ENCODE measurements at regions not wholly inside any gene's neighbourhood (a gene's known extent, or its start where the extent isn't known, plus 50 kb on each side); places are given as distances from the start of the nearest gene placed in this dataset.
"Not testable (repeated sequence)": the region's sequence is repeated elsewhere in the genome, so short reads cannot be mapped to it uniquely, and the experiment has no call there.

DNA sequence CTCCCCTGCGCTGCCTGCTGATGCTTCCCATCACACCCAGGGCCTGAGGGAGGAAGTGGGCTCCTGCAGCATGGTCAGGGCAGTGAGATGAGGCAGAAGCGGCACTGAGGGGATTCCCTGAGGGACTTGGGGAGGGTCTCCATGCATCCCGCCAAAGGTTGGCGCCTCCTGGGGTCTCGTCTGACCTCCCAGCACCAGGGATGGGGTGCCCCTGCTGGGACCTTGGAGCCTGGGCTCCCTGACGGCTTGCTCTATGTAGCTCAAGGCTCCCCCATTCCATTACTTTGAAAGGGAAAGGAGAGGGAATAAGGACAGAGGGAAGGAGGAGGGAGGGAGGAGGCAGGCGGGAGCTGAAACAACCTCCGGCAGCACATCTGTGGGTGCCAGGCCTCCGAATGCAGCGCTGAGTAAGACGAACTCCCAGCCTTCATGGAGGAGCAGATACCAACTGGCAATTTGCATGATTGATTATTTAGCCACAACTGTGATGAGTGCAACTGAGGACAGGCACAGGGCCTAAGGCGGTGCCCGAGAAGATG lies 259.3 kb downstream of the ERMARD start:
- peaks cover 16% of the 10 kb centered on the region; the same call in 1 of the 2 replicates for H3K27me3 ChIP-seq (ENCODE audit: insufficient read depth, low read length)
- no peaks in the 10 kb centered on the region for H3K36me3 ChIP-seq (ENCODE audit: insufficient read depth, low read depth, low read length)
- H3K4me1 ChIP-seq (ENCODE audit: insufficient read depth, low read length), result peaks cover 23% of the 10 kb centered on the region
- peaks cover 2% of the 10 kb centered on the region; the same call in 1 of the 2 replicates for H3K9me3 ChIP-seq (ENCODE audit: insufficient read depth, low read depth, low read length)
- H3K9ac ChIP-seq (ENCODE audit: low read depth, low read length), result no peak overlapping the region
- no peak overlapping the region for H3K4me3 ChIP-seq (ENCODE audit: low read length)
- no peak overlapping the region for H3K27ac ChIP-seq (ENCODE audit: low read length)

DNA sequence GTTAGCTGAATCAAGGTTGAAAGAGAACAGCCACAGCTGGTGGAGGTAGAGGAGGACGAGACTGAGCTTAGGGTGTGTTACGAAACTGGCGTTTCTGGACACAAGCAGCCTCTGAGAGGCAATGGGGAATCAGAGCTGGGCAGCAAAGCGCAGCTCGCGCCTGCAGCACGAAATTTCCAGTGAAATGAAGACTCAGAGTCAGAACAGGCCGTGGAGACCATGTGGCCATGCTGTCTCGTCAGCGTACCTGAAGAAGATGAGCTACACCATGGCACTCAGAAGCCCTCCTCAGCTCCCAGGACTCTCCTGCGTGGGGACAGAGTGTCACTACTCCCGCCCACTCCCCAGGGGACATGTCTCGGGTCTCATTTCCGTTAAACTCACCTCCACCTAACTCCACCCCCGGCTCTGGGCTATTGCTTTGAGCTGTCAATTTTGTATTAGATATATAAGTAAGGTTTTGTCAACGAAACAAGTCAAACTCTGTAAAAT lies 256.9 kb downstream of the ERMARD start:
- Histone ChIP-seq H3K27ac (ENCODE audit: low read length) (peak overlapping the region; percentile 32), H3K27me3 (ENCODE audit: insufficient read depth, low read length) (peaks cover 17% of the 10 kb centered on the region; the same call in 1 of the 2 replicates), H3K36me3 (ENCODE audit: insufficient read depth, low read depth, low read length) (no peaks in the 10 kb centered on the region), H3K9me3 (ENCODE audit: insufficient read depth, low read depth, low read length) (peaks cover 25% of the 10 kb centered on the region), H3K4me1 (ENCODE audit: insufficient read depth, low read length) (peaks cover 23% of the 10 kb centered on the region), H3K4me3 (ENCODE audit: low read length) (no peak overlapping the region), H3K9ac (ENCODE audit: low read depth, low read length) (peak overlapping the region; percentile 61; the same call in 1 of the 2 replicates)

DNA sequence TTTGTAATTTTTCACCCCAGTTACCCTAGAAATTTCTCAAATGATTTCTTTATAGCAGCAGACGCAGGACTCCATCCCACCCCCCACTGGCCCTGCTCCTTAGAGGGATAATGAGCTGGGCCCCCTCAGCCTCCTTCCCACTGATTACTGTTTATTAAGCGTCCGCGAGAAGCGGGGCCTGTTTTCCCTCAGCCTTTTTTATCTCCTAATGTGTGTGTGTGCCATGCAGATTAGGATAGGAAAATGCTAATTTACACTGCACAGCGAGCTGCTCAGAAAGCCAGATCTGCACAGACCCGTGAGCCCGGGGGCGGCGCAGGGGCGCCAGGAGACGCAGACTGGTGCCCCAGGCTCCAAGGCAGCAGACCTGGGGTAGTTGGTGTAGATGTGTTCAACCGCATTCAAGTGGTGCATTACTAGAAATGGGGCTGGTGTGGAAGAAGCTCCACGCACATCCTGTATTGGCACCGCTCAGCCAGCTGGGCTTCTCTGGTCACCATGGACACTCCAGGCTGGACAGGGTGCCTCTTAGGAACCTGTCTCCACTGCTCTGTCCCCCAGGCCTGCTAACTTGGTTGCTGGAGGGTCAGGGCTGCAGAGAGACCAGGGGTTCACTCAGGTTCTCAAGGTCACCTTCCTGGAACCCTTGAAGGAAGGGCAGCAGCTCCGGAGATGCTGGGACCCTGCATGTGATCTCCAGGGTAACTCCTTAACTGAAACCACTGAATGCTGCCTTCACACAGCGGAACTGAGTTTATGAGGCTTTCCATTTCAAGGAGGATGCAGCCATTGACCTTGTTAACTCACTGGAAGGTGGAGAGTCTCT lies 256.3 kb downstream of the ERMARD start:
- Histone ChIP-seq H3K27me3 (ENCODE audit: insufficient read depth, low read length) (peaks cover 17% of the 10 kb centered on the region; the same call in 1 of the 2 replicates), H3K9me3 (ENCODE audit: insufficient read depth, low read depth, low read length) (peaks cover 32% of the 10 kb centered on the region), H3K4me1 (ENCODE audit: insufficient read depth, low read length) (peaks cover 23% of the 10 kb centered on the region), H3K4me3 (ENCODE audit: low read length) (peak overlapping the region; percentile 53; the same call in 1 of the 2 replicates), H3K36me3 (ENCODE audit: insufficient read depth, low read depth, low read length) (no peaks in the 10 kb centered on the region), H3K27ac (ENCODE audit: low read length) (peak overlapping the region; percentile 60), H3K9ac (ENCODE audit: low read depth, low read length) (peak overlapping the region; percentile 61; the same call in 1 of the 2 replicates)

DNA sequence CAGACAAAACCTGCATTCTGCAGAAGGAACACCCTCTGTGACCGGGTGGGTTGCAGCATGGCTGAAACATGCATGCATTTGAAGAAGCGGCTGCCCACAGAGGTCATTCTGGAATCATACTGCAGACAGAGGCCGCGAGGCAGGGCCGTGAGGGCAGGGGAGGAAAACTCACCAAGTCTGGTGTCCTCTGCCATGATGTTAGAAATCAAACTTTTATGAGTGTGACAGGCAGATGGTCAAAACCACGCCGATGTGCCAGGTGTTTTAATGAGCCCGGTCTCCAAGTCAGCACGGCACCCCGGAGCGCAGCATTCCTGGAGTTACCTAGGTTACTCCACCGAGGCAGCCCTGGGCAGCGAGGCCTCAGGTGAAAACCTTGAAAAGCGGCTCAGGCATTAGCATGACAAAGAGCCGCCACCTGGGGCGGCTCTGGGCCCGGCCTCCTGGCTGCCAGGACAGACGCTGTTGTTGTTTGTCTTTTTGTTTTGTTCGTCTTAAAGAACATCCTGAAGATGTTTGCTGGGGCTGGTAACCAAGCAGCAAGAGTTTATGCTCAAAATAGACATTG lies 255.6 kb downstream of the ERMARD start:
- H3K27me3 ChIP-seq (ENCODE audit: insufficient read depth, low read length), result peaks cover 17% of the 10 kb centered on the region; the same call in 1 of the 2 replicates
- peak overlapping the region; percentile 61; the same call in 1 of the 2 replicates for H3K9ac ChIP-seq (ENCODE audit: low read depth, low read length)
- peaks cover 23% of the 10 kb centered on the region for H3K4me1 ChIP-seq (ENCODE audit: insufficient read depth, low read length)
- no peaks in the 10 kb centered on the region for H3K36me3 ChIP-seq (ENCODE audit: insufficient read depth, low read depth, low read length)
- peaks cover 38% of the 10 kb centered on the region for H3K9me3 ChIP-seq (ENCODE audit: insufficient read depth, low read depth, low read length)
- peak overlapping the region; percentile 53 for H3K4me3 ChIP-seq (ENCODE audit: low read length)
- peak overlapping the region; percentile 60 for H3K27ac ChIP-seq (ENCODE audit: low read length)

DNA sequence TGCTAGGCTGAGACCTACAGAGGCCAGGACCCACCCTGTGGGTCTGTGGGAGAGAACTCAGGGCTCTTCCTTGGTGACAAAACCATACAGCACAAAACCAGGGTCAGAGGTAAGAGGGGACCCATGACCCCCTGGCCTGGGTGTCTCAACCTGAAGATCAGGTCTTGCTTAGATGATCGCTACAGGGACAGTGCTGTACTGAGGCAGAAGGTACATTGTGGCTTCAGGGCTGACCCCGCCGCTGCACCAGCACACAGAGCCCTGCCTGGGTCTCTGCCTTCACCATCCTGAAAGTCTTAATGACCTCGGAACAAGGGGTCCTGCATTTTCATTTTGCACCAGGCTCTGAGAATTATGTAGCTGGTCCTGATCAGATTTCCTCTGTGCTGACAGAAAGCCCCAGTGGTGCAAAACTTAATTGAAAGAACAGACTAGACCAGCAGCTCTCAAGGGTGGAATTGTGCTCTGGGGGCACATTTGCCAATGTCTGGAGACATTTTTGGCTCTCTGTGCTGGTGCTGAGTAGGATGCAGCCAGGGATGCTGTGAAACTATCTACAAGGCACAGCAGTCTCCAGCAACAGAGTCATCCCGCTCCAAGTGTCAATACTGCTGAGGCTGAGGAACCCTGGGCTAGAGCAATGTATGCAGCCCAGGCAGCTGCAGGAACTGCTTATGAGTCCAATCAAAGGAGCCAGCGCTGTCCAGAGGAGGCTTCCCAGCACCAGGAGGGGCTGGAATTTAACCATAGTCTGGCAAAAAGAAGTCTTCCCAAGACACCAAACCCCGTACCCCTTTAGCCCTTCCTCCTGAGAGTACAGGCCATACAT lies 254.9 kb downstream of the ERMARD start:
- peaks cover 17% of the 10 kb centered on the region; the same call in 1 of the 2 replicates for H3K27me3 ChIP-seq (ENCODE audit: insufficient read depth, low read length)
- no peak overlapping the region for H3K9ac ChIP-seq (ENCODE audit: low read depth, low read length)
- peaks cover 45% of the 10 kb centered on the region for H3K9me3 ChIP-seq (ENCODE audit: insufficient read depth, low read depth, low read length)
- no peaks in the 10 kb centered on the region for H3K36me3 ChIP-seq (ENCODE audit: insufficient read depth, low read depth, low read length)
- peak overlapping the region; percentile 53 for H3K4me3 ChIP-seq (ENCODE audit: low read length)
- no peak overlapping the region for H3K27ac ChIP-seq (ENCODE audit: low read length)
- peaks cover 23% of the 10 kb centered on the region for H3K4me1 ChIP-seq (ENCODE audit: insufficient read depth, low read length)

DNA sequence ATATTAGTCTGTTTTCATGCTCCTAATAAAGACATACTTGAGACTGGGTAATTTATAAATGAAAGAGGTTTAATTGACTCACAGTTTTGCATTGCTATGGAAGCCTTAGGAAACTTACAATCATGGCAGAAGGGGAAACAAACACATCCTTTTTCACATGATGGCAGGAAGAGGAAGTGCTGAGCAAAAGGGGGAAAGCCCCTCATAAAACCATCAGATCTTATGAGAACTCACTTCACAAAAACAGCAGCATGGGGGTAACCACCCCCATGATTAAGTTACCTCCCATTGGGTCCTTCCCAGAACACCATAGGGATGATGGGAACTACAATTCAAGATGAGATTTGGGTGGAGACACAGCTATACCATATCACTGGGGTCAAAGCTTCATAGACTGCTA lies 254.2 kb downstream of the ERMARD start:
- H3K27me3 ChIP-seq (ENCODE audit: insufficient read depth, low read length), result peaks cover 17% of the 10 kb centered on the region; the same call in 1 of the 2 replicates
- no peak overlapping the region for H3K9ac ChIP-seq (ENCODE audit: low read depth, low read length)
- H3K4me1 ChIP-seq (ENCODE audit: insufficient read depth, low read length), result peaks cover 23% of the 10 kb centered on the region
- H3K36me3 ChIP-seq (ENCODE audit: insufficient read depth, low read depth, low read length), result no peaks in the 10 kb centered on the region
- H3K9me3 ChIP-seq (ENCODE audit: insufficient read depth, low read depth, low read length), result peaks cover 51% of the 10 kb centered on the region
- H3K4me3 ChIP-seq (ENCODE audit: low read length), result no peak overlapping the region
- H3K27ac ChIP-seq (ENCODE audit: low read length), result no peak overlapping the region

DNA sequence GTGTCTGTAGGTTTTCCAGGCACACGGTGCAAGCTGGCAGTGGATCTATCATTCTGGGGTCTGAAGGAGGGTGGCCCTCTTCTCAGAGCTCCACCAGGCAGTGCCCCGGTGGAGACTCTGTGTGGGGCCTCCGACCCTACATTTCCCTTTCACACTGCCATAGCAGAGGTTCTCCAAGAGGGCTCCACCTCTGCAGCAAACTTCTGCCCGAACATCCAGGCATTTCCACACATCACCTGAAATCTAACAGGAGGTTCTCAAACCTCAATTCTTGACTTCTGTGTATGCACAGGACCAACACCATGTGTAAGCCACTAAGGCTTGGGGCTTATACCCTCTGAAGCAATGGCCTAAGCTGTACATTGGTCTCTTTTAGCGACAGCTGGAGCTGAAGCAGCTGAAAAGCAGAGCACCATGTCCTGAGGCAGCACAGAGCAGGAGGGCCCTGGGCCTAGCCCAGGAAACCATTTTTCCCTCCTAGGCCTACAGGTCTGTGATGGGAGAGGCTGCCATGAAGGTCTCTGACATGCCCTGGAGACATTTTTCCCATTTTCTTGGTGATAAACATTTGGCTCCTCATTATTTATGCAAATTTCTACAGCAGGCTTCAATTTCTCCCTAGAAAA lies 253.3 kb downstream of the ERMARD start:
- Histone ChIP-seq H3K4me3 (ENCODE audit: low read length) (no peak overlapping the region), H3K27me3 (ENCODE audit: insufficient read depth, low read length) (peaks cover 17% of the 10 kb centered on the region; the same call in 1 of the 2 replicates)

DNA sequence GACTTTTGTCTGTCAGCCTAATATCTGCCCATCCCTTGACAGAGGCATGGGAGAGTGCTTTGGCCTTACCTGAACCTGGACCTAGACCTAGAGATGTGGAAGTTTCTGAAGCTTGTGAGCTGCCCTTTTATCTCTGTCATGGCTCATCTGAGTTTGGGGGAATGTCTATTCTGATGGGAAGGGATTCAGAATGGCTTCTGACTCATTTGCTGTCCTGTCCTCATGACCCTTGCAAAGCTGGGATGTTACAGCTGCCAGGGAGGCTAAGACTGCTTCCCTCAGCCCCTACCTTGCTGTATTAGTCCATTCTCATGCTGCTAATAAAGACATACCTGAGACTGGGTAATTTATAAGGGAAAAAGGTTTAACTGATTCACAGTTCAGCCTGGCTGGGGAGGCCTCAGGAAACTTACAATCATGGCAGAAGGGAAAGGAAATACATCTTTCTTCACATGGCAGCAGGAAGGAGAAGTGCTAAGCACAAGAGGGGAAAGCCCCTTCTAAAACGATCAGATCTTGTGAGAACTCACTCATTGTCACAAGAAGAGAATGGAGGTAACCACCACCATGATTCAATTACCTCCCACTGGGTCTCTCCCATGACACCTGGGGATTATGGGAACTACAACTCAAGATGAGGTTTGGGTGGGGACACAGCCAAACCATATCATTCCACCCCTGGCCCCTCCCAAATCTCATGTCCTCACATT lies 252.2 kb downstream of the ERMARD start:
- Histone ChIP-seq H3K27me3 (ENCODE audit: insufficient read depth, low read length) (peaks cover 17% of the 10 kb centered on the region; the same call in 1 of the 2 replicates), H3K4me1 (ENCODE audit: insufficient read depth, low read length) (peaks cover 23% of the 10 kb centered on the region)

More for the DNA sequence above, 253.3 kb downstream of the ERMARD start:
- no peak overlapping the region for H3K27ac ChIP-seq (ENCODE audit: low read length)
- no peak overlapping the region for H3K9ac ChIP-seq (ENCODE audit: low read depth, low read length)
- H3K9me3 ChIP-seq (ENCODE audit: insufficient read depth, low read depth, low read length), result peaks cover 54% of the 10 kb centered on the region
- no peaks in the 10 kb centered on the region for H3K36me3 ChIP-seq (ENCODE audit: insufficient read depth, low read depth, low read length)
- peaks cover 23% of the 10 kb centered on the region for H3K4me1 ChIP-seq (ENCODE audit: insufficient read depth, low read length)

DNA sequence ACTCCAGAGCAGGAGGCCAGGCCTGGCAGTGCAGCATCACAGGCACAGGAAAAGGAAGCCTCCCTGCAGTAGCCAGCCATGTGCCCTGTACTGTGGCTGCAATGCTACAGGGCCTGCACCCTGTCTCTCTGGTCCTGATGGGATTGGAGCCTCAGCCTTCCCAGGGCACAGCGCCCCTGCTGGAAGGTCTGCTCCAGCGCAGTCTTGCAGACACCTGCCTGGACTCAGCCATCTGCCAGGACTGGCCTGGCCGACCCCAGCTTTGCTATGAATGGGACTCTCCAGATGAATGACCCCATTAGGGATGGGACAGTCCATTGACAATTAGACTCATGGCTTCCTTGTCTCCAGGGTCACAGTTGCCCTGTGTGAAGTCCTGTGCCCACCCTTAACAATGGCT lies 251.6 kb downstream of the ERMARD start:
- H3K9me3 ChIP-seq (ENCODE audit: insufficient read depth, low read depth, low read length), result peaks cover 54% of the 10 kb centered on the region

More for the DNA sequence above, 252.2 kb downstream of the ERMARD start:
- Histone ChIP-seq H3K4me3 (ENCODE audit: low read length) (no peak overlapping the region), H3K9me3 (ENCODE audit: insufficient read depth, low read depth, low read length) (peaks cover 54% of the 10 kb centered on the region), H3K27ac (ENCODE audit: low read length) (no peak overlapping the region), H3K36me3 (ENCODE audit: insufficient read depth, low read depth, low read length) (no peaks in the 10 kb centered on the region), H3K9ac (ENCODE audit: low read depth, low read length) (no peak overlapping the region)

DNA sequence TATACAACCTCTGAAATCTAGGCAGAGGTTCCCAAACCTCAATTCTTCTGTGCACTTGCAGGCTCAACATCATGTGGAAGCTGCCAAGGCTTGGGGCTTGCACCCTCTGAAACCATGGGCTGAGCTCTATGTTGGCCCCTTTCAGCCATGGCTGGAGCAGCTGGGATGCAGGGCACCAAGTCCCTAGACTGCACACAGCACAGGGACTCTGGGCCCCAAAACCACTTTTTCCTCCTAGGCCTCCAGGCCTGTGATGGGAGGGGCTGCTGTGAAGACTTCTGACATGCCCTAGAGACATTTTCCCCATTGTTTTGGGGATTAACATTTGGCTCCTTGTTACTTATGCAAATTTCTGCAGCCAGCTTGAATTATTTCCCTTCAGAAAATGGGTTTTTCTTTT lies 250.4 kb downstream of the ERMARD start:
- peaks cover 54% of the 10 kb centered on the region for H3K9me3 ChIP-seq (ENCODE audit: insufficient read depth, low read depth, low read length)
- H3K4me1 ChIP-seq (ENCODE audit: insufficient read depth, low read length); H3K36me3 ChIP-seq (ENCODE audit: insufficient read depth, low read depth, low read length); H3K27ac ChIP-seq (ENCODE audit: low read length); H3K9ac ChIP-seq (ENCODE audit: low read depth, low read length); H3K4me3 ChIP-seq (ENCODE audit: low read length): not testable (repeated sequence)
- H3K27me3 ChIP-seq (ENCODE audit: insufficient read depth, low read length), result peaks cover 11% of the 10 kb centered on the region; the same call in 1 of the 2 replicates

More for the DNA sequence above, 251.6 kb downstream of the ERMARD start:
- Histone ChIP-seq H3K9ac (ENCODE audit: low read depth, low read length) (no peak overlapping the region), H3K27ac (ENCODE audit: low read length) (no peak overlapping the region), H3K27me3 (ENCODE audit: insufficient read depth, low read length) (peaks cover 12% of the 10 kb centered on the region; the same call in 1 of the 2 replicates), H3K4me3 (ENCODE audit: low read length) (no peak overlapping the region), H3K36me3 (ENCODE audit: insufficient read depth, low read depth, low read length) (no peaks in the 10 kb centered on the region), H3K4me1 (ENCODE audit: insufficient read depth, low read length) (peaks cover 19% of the 10 kb centered on the region)

All from iPS-20b (cell line).